Motor neuron (in vitro differentiated cells): ENCODE measurements at regions not wholly inside any gene's neighbourhood (a gene's known extent, or its start where the extent isn't known, plus 50 kb on each side); places are given as distances from the start of the nearest gene placed in this dataset.
"Not testable (repeated sequence)": the region's sequence is repeated elsewhere in the genome, so short reads cannot be mapped to it uniquely, and the experiment has no call there.

Experiments used
- ATAC-seq, 8 experiments: fragments of 200-7000 bp; cut with Tn5 transposase; replicated peaks in 6 of 8; 2 replicates each; pipeline ENCODE4 v1.8.0; 2021; ENCODE audit warnings: mild to moderate bottlenecking in 8 of 8, moderate library complexity in 8 of 8
- H3K27ac ChIP-seq, 2 donors: fragments of 250-450 bp; sonication (Bioruptor Pico); 2 replicates each; pipeline ENCODE4 v1.9.0; 2021; ENCODE audit warnings: antibody characterized with exemption in 2 of 2, mild to moderate bottlenecking in 2 of 2, moderate library complexity in 1 of 2
- H3K4me1 ChIP-seq, 2 donors: fragments of 250-450 bp; sonication (Bioruptor Pico); replicated peaks in 1 of 2; 2 replicates each; pipeline ENCODE4 v1.6.1; 2021; ENCODE audit warnings: antibody characterized with exemption in 2 of 2, mild to moderate bottlenecking in 2 of 2, moderate library complexity in 1 of 2
- H3K4me3 ChIP-seq, 5 donors: fragments of 250-450 bp; sonication (Bioruptor Pico); 2 replicates each; pipeline ENCODE4 v1.9.0; 2021; ENCODE audit warnings: antibody characterized with exemption in 5 of 5, mild to moderate bottlenecking in 5 of 5, moderate library complexity in 4 of 5
- WGBS, 10 experiments: fragments of 450-650 bp; shearing (Covaris generic); methylation state at CpG; one replicate each; pipeline ENCODE4 v1.0.0; 2022; 5-methylcytosine and 5-hydroxymethylcytosine counted together
- in situ Hi-C, 9 experiments: fragments of 400-800 bp; cut with MboI; loops; one replicate each; pipeline ENCODE4 v1.15.0; 2021; ENCODE audit warnings: low sequenced_read_pairs in 9 of 9, low pct_unique_long_range_greater_than_20kb in 2 of 9; ENCODE audit not compliant: unreplicated experiment in 9 of 9

DNA sequence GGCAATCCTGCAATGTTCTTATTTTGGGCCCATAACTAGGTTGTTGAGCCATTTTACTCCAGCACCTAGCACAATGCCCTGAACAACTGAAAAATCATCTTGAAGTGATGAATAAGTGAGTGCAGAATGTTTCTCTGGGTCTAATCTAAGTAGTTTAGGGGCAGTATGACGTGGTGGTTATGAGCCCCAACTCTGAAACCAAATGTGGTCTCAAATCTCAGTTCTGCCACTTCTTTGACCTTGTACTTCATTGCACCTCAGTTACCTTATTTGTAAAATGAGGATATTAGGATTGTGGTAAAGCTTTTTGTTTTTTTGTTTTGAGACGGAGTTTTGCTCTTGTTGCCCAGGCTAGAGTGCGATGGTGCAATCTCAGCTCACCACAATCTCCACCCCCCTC is 80.9 kb upstream of the SNX2 start:
- no peak overlapping the region for H3K27ac ChIP-seq
- no peak for ATAC-seq
- 0 to 100% (median 100%) methylated on average over 1 to 3 of the region's 3 CpGs; no CpG with 5 or more reads in 4 of the 10 experiments for WGBS, 10 experiments
- in situ Hi-C loops: no loop called here
- no peak overlapping the region for H3K4me3 ChIP-seq
- H3K4me1 ChIP-seq: no peaks in the 10 kb centered on the region

DNA sequence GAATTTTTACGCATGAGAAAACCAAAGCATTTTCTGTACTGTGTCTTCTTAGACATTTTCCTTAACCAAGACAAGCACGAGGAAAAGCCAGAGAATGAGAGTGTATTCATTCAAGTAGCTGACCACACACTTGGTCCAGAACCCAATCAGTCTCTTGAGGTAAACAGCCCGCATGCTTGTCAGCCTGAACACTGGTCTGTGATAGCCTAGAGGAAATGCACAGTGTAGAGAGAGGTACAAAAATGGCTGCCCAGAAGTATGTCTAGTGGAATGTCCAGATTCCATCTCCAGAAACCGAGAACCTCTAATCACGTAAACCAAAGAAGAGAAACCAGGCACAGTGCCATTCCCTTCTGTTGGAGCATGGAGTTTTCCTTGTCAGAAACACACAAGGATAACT is 80.0 kb upstream of the SNX2 start:
- no peak overlapping the region for H3K27ac ChIP-seq
- no peak overlapping the region for H3K4me3 ChIP-seq
- H3K4me1 ChIP-seq: no peaks in the 10 kb centered on the region
- WGBS, 10 experiments: 50 to 97% (median 92%) methylated on average over 2 to 5 of the region's 5 CpGs; no CpG with 5 or more reads in 2 of the 10 experiments
- no peak for ATAC-seq
- in situ Hi-C loops: no loop called here

DNA sequence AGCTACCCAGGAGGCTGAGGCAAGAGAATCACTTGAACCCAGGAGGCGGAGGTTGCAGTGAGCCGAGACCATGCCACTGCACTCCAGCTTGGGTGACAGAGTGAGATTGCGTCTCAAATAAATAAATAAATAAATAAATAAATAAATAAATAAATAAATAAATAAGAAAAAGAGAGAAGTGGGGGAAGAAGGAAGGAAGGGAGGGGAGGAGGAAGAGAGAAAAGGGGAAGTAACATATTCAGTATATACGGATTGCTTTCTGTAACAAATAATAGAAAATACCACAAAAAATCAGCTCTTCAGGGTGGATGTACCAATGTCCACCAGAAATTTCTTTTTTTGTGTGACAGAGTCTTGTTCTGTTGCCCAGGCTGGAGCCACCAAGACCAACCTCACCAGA is 78.1 kb upstream of the SNX2 start:
- H3K27ac ChIP-seq, H3K4me3 ChIP-seq, H3K4me1 ChIP-seq, in situ Hi-C loops, ATAC-seq: not testable (repeated sequence)
- WGBS, 10 experiments: 93 to 100% (median 97%) methylated on average over 1 to 4 of the region's 4 CpGs; no CpG with 5 or more reads in 2 of the 10 experiments

DNA sequence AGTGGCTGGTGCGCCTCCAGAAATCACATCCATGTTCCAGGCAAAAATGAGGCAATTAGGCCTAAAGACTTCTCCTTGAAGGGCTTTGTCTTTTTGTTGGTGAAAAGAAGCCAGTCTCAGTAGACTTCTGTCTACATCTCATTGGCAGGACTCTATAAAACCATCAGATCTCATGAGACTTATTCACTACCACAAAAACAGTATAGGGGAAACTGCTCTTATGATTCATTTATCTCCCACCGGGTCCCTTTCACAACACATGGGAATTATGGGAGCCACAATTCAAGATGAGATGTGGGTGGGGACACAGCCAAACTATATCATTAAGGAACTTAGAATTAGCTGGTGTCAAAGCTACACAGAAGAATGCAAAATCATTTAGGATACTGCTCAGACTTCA is 77.7 kb upstream of the SNX2 start:
- WGBS, 10 experiments: 33 to 100% (median 80%) methylated on average over 1 to 2 of the region's 2 CpGs; no CpG with 5 or more reads in 4 of the 10 experiments
- in situ Hi-C loops: no loop called here
- Histone ChIP-seq H3K4me3 (no peak overlapping the region), H3K4me1 (no peaks in the 10 kb centered on the region), H3K27ac (no peak overlapping the region)
- no peak for ATAC-seq

DNA sequence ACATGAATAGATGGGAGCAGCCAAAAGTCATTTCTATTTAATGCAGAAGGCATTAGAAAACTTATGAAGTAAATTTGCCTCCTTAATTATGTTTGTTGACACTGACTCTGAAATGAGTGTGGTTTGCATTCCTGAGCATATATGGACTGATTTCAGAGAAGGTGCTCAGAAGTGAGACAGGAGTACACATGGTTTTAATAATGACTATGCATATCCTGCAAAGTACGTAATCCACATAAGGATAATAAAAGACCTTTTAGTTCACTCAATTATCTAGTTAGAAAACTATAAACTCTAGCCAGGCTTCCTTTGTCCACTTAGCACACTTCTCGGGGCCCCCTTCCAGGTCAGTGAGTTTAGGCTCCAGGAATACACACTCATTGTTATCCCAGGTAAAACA is 75.7 kb upstream of the SNX2 start:
- H3K4me1 ChIP-seq: no peaks in the 10 kb centered on the region
- no peak overlapping the region for H3K27ac ChIP-seq
- peak in 2 of 8 experiments; percentile 56 to 70 for ATAC-seq
- no peak overlapping the region for H3K4me3 ChIP-seq
- 31 to 67% (median 61%) methylated on average over 1 to 2 of the region's 2 CpGs; no CpG with 5 or more reads in 6 of the 10 experiments for WGBS, 10 experiments
- in situ Hi-C loops: no loop called here

DNA sequence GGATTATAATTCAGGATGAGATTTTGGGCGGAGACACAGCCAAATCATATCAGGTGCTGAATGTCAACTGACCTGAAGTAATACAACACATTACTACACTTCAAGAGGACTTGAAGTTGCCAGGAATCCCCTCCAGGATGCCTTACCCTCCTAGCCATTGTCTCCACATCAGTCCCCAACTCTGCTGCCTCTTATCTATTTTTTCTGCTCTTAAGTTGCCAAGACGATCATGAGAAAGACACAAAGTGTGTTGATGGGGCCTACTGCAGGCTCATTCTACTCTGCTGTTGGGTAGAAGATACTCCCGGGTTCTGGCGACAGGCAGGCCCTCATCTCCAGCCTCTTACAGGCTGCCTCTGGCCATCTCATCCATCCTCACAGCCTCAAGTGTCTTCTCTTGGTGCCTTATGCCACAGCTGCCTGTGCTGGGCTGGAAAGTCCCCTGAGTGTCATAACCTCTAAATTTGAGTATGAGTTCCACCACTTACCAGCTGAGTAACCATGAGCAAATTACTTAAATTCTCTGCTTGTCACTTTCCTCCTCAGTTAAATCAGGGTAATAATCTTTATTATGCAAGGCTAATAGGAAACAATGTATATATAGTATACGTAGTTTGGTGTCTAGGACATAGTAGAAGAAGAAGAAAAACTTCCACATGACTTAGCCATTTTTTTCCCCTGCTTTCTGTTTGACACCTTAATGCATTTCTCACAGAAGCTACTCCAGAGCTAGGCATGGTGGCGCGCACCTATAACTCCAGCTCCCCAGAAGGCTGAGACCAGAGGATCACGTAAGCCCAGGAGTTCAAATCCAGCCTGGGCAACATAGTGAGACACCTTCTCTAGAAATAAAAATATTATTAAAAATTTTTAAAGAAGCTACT is 73.0 kb upstream of the SNX2 start:
- no peak overlapping the region for H3K27ac ChIP-seq
- no peaks in the 10 kb centered on the region for H3K4me1 ChIP-seq
- 33 to 100% (median 80%) methylated on average over 2 to 6 of the region's 8 CpGs for WGBS, 10 experiments
- in situ Hi-C loops: loop anchor here in 1 of 9 experiments (25.0 kb wide), 1 partner anchor 135 kb away; the partner anchor contains the start of gene SNX24
- no peak overlapping the region for H3K4me3 ChIP-seq
- ATAC-seq: no peak

DNA sequence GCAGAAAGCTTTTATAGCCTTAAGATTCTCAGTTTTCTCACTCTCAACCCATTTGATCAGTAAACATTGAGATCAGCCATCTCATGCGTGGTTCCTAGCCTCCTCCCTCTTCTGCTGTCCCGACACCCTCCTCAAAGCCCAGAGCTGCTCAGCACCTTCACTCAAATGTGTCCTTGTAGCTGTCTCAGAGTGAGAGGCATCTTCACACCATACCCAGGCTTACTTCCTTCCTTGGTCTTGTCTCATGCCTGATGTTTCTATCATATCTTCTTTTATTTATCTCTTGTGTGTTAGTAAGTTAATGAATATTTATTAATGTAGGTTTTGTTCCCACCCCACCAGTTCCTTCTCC is 72.4 kb upstream of the SNX2 start:
- no peaks in the 10 kb centered on the region for H3K4me1 ChIP-seq
- no peak overlapping the region for H3K4me3 ChIP-seq
- in situ Hi-C loops: loop anchor here in 1 of 9 experiments (25.0 kb wide), 1 partner anchor 135 kb away; the partner anchor contains the start of gene SNX24
- no peak for ATAC-seq
- H3K27ac ChIP-seq: no peak overlapping the region
- 24 to 83% (median 76%) methylated on average over 1 to 2 of the region's 2 CpGs; no CpG with 5 or more reads in 5 of the 10 experiments for WGBS, 10 experiments

DNA sequence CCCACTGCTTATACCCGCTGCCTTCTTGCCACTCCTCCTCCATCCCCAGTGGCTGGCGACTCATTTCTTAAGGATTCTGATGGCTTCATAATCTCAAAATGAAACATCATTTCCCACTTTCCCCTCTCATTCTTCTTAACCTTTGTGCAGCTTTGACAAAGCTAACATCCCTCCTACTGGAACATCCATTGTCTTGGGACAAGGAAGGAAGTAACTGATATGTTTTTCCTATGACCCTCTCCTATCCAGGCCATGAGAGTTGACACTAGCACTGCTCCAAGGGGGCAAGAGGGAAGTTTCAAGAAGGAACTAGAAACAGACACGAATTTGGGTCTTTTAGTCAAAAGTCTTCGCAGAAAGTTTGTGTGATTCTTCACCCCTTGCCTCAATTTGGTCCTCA is 71.7 kb upstream of the SNX2 start:
- H3K27ac ChIP-seq: no peak overlapping the region
- no peak overlapping the region for H3K4me3 ChIP-seq
- H3K4me1 ChIP-seq: no peaks in the 10 kb centered on the region
- in situ Hi-C loops: loop anchor here in 1 of 9 experiments (25.0 kb wide), 1 partner anchor 134 kb away; the partner anchor contains the start of gene SNX24
- WGBS, 10 experiments: 58 to 100% (median 88%) methylated on average over 1 to 4 of the region's 4 CpGs; no CpG with 5 or more reads in 2 of the 10 experiments
- no peak for ATAC-seq

DNA sequence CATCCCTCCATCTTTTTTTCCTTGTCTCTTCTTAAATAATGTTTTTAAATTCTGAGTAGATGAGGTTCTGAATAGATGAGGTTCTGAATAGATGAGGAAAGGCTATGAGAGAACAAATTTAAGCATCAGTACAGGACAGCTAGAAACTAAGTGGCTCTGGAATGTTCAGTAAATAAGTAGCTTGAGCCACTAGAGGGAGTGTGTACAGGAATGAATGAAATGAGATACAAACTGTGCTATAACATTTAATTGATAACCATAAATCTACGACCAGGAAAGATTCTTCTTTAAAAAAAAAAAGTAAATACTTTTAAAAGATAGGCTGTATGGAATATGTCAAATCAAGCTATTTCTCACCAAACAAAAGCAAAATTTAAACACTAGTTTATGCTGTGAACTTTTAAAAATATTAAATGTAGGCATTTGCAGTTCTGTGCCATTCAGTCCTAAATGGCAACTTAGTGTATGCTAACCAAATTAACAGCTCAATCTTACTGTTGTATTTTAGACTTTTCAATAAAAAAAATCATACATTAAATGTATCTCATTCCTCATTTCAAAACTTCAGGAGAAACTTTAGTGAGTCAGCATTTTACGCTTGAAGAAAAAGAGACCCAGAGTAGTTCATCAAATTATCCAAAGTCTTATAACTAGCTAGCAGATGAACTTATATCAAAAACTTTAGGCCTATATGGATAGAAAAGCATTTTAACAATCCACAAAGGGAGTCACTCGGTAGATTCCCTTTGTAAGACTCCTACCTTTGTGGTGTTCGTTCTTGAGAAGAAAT is 70.4 kb upstream of the SNX2 start:
- ATAC-seq: peak in 3 of 8 experiments; percentile 68 to 82 (median 77)
- Histone ChIP-seq H3K27ac (no peak overlapping the region), H3K4me1 (no peaks in the 10 kb centered on the region), H3K4me3 (no peak overlapping the region)
- 40 to 87% (median 75%) methylated on average over 1 to 4 of the region's 4 CpGs for WGBS, 10 experiments
- in situ Hi-C loops: loop anchor here in 1 of 9 experiments (25.0 kb wide), 1 partner anchor 133 kb away; the partner anchor contains the start of gene SNX24

DNA sequence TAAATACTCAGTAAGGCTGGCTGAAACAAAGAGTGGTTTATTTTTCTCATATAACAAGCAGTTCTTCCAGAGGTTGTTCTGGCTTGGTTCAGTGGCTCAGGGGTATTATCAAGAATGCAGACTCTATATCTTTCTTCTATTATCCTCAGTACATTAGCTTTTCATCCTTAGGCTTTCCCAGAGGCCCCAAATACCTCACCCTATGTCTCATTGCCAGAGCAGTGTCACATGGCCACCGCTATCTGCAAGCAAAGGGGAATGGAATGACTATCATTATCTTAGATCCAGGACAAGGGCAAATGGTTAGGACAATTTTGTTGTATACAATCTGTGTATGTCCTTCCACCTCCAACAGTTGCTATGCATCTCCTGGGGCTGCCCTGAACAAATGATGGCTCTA is 69.0 kb upstream of the SNX2 start:
- Histone ChIP-seq H3K27ac (no peak overlapping the region), H3K4me3 (no peak overlapping the region), H3K4me1 (no peaks in the 10 kb centered on the region)
- no peak for ATAC-seq
- 92 to 100% (median 100%) methylated on average over 1 of the region's 1 CpG; no CpG with 5 or more reads in 6 of the 10 experiments for WGBS, 10 experiments
- in situ Hi-C loops: loop anchor here in 1 of 9 experiments (25.0 kb wide), 1 partner anchor 131 kb away; the partner anchor contains the start of gene SNX24

DNA sequence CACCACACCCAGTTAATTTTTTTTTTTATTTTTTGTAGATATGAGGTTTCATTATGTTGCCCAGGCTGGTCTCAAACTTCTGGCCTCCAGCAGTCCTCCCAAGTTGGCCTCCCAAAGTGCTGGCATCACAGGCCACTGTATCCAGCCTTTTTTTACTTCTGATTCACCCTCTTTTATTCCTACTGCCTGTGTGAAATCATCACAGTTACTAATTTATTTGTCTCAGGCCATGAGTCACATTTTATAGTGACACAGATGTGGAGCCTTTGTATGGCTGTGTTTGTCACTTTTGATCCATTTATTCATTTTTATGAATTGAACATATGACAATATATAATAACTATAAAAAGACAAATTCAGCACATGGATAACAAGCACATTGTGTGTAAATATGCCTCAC is 67.1 kb upstream of the SNX2 start:
- Histone ChIP-seq H3K4me1 (no peaks in the 10 kb centered on the region), H3K27ac (no peak overlapping the region), H3K4me3 (no peak overlapping the region)
- peak in 2 of 8 experiments; percentile 23 to 45 for ATAC-seq
- in situ Hi-C loops: loop anchor here in 1 of 9 experiments (25.0 kb wide), 1 partner anchor 130 kb away; the partner anchor contains the start of gene SNX24

DNA sequence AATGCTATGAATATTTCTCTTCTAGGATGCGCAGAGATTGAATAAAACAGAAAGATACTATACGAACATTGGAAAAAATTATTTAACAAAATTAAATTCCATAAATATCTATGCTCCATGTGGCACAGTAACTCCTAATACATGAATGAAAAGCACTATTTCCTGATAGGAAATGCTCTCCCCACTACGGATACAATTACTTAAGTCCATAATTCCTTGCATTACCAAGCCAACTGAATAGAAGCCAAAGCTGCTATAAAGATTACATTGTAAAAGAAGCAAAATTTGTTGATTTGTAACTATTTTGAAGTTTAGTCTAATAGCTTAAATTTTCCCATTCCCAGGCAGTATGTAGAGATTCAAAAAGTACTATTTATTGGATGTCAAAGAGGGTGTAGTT is 61.8 kb upstream of the SNX2 start:
- H3K4me3 ChIP-seq: no peak overlapping the region
- WGBS, 10 experiments: 56 to 100% (median 81%) methylated on average over 1 to 3 of the region's 3 CpGs
- in situ Hi-C loops: loop anchor here in 1 of 9 experiments (25.0 kb wide), 1 partner anchor 124 kb away; the partner anchor contains the start of gene SNX24
- H3K27ac ChIP-seq: no peak overlapping the region
- no peak for ATAC-seq
- H3K4me1 ChIP-seq: no peaks in the 10 kb centered on the region

DNA sequence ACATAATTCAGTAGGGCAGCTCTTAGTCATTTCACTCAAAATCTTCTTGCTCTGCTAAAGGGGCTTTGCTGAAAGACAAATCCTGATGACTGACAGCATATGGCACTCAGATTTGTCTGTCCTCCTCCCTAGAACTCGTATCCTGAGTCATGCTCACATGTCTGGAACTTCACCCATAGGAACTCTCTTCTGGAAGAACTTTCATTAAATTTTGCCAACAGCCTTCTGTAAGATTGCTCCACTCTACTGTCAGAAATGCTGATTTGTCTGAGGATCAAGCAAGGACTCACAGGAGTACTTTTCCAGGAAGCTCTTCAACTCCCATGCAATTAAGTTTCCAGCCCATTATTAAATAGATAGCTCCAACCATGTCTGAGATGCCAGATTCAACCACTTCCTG is 59.8 kb upstream of the SNX2 start:
- WGBS, 10 experiments: 0 to 60% (median 20%) methylated on average over 1 of the region's 1 CpG; no CpG with 5 or more reads in 3 of the 10 experiments
- Histone ChIP-seq H3K4me3 (no peak overlapping the region), H3K4me1 (no peaks in the 10 kb centered on the region), H3K27ac (no peak overlapping the region)
- in situ Hi-C loops: loop anchor here in 1 of 9 experiments (25.0 kb wide), 1 partner anchor 122 kb away; the partner anchor contains the start of gene SNX24
- peak in 2 of 8 experiments; percentile 96 to 99 for ATAC-seq
